ENCODE measurements at regions not wholly inside any gene's neighbourhood (a gene's known extent, or its start where the extent isn't known, plus 50 kb on each side); places are given as distances from the start of the nearest gene placed in this dataset.
"Not testable (repeated sequence)": the region's sequence is repeated elsewhere in the genome, so short reads cannot be mapped to it uniquely, and the experiment has no call there.

- Histone ChIP-seq H3K4me3 (ENCODE audit: low read depth in 1 of 3, low read length in 3 of 3) (no peak overlapping the region), H3K27ac (ENCODE audit: low read depth in 1 of 3, low read length in 2 of 3) (no peak overlapping the region), H3K27me3 (ENCODE audit: control insufficient read depth in 3 of 3, insufficient read depth in 3 of 3, low read length in 3 of 3) (no peaks in the 10 kb centered on the region), H3K36me3 (ENCODE audit: control insufficient read depth in 3 of 3, insufficient read depth in 2 of 3, low read depth in 1 of 3, low read length in 3 of 3) (no peaks in the 10 kb centered on the region), H3K9me3 (ENCODE audit: control insufficient read depth in 2 of 2, insufficient read depth in 1 of 2, low read depth in 1 of 2, low read length in 1 of 2) (no peaks in the 10 kb centered on the region), H3K4me1 (ENCODE audit: control insufficient read depth in 3 of 3, insufficient read depth in 2 of 3, low read depth in 1 of 3, low read length in 2 of 3) (no peaks in the 10 kb centered on the region)
- no peak for DNase-seq
- 76 to 90% (median 79%) methylated on average over 3 of the region's 3 CpGs for WGBS, 3 donors
- no peak for FAIRE-seq
Observed at GRCh38 chr2:122079844-122080243, 324.4 kb downstream of the TSN start.

GRCh38 chr2:122080316-122080715, 324.9 kb downstream of the TSN start:
- WGBS, 3 donors = 82 to 86% (median 85%) methylated on average over 4 of the region's 4 CpGs
- DNase-seq (no peak), FAIRE-seq (no peak)
- Histone ChIP-seq H3K9me3 (ENCODE audit: control insufficient read depth in 2 of 2, insufficient read depth in 1 of 2, low read depth in 1 of 2, low read length in 1 of 2) (no peaks in the 10 kb centered on the region), H3K27ac (ENCODE audit: low read depth in 1 of 3, low read length in 2 of 3) (no peak overlapping the region), H3K4me1 (ENCODE audit: control insufficient read depth in 3 of 3, insufficient read depth in 2 of 3, low read depth in 1 of 3, low read length in 2 of 3) (no peaks in the 10 kb centered on the region), H3K27me3 (ENCODE audit: control insufficient read depth in 3 of 3, insufficient read depth in 3 of 3, low read length in 3 of 3) (no peaks in the 10 kb centered on the region), H3K4me3 (ENCODE audit: low read depth in 1 of 3, low read length in 3 of 3) (no peak overlapping the region), H3K36me3 (ENCODE audit: control insufficient read depth in 3 of 3, insufficient read depth in 2 of 3, low read depth in 1 of 3, low read length in 3 of 3) (no peaks in the 10 kb centered on the region)

- Histone ChIP-seq H3K4me1 (ENCODE audit: control insufficient read depth in 3 of 3, insufficient read depth in 2 of 3, low read depth in 1 of 3, low read length in 2 of 3) (no peaks in the 10 kb centered on the region), H3K27ac (ENCODE audit: low read depth in 1 of 3, low read length in 2 of 3) (no peak overlapping the region), H3K4me3 (ENCODE audit: low read depth in 1 of 3, low read length in 3 of 3) (no peak overlapping the region), H3K36me3 (ENCODE audit: control insufficient read depth in 3 of 3, insufficient read depth in 2 of 3, low read depth in 1 of 3, low read length in 3 of 3) (no peaks in the 10 kb centered on the region), H3K9me3 (ENCODE audit: control insufficient read depth in 2 of 2, insufficient read depth in 1 of 2, low read depth in 1 of 2, low read length in 1 of 2) (no peaks in the 10 kb centered on the region), H3K27me3 (ENCODE audit: control insufficient read depth in 3 of 3, insufficient read depth in 3 of 3, low read length in 3 of 3) (no peaks in the 10 kb centered on the region)
- DNase-seq = no peak
- no peak for FAIRE-seq
- 61 to 77% (median 64%) methylated on average over 2 of the region's 2 CpGs for WGBS, 3 donors
Observed at GRCh38 chr2:122080871-122081270, 325.4 kb downstream of the TSN start.

GRCh38 chr2:122081751-122082150, 326.3 kb downstream of the TSN start:
- H3K27ac ChIP-seq (ENCODE audit: low read depth in 1 of 3, low read length in 2 of 3) = no peak overlapping the region
- H3K36me3 ChIP-seq (ENCODE audit: control insufficient read depth in 3 of 3, insufficient read depth in 2 of 3, low read depth in 1 of 3, low read length in 3 of 3) = no peaks in the 10 kb centered on the region
- H3K4me3 ChIP-seq (ENCODE audit: low read depth in 1 of 3, low read length in 3 of 3) = no peak overlapping the region
- DNase-seq (no peak), FAIRE-seq (no peak)
- 50 to 74% (median 51%) methylated on average over 3 of the region's 3 CpGs for WGBS, 3 donors
- H3K27me3 ChIP-seq (ENCODE audit: control insufficient read depth in 3 of 3, insufficient read depth in 3 of 3, low read length in 3 of 3) = no peaks in the 10 kb centered on the region
- H3K9me3 ChIP-seq (ENCODE audit: control insufficient read depth in 2 of 2, insufficient read depth in 1 of 2, low read depth in 1 of 2, low read length in 1 of 2) = no peaks in the 10 kb centered on the region
- no peaks in the 10 kb centered on the region for H3K4me1 ChIP-seq (ENCODE audit: control insufficient read depth in 3 of 3, insufficient read depth in 2 of 3, low read depth in 1 of 3, low read length in 2 of 3)

- Histone ChIP-seq H3K27me3 (ENCODE audit: control insufficient read depth in 3 of 3, insufficient read depth in 3 of 3, low read length in 3 of 3) (no peaks in the 10 kb centered on the region), H3K36me3 (ENCODE audit: control insufficient read depth in 3 of 3, insufficient read depth in 2 of 3, low read depth in 1 of 3, low read length in 3 of 3) (no peaks in the 10 kb centered on the region), H3K9me3 (ENCODE audit: control insufficient read depth in 2 of 2, insufficient read depth in 1 of 2, low read depth in 1 of 2, low read length in 1 of 2) (no peaks in the 10 kb centered on the region), H3K4me3 (ENCODE audit: low read depth in 1 of 3, low read length in 3 of 3) (no peak overlapping the region), H3K4me1 (ENCODE audit: control insufficient read depth in 3 of 3, insufficient read depth in 2 of 3, low read depth in 1 of 3, low read length in 2 of 3) (no peaks in the 10 kb centered on the region), H3K27ac (ENCODE audit: low read depth in 1 of 3, low read length in 2 of 3) (no peak overlapping the region)
- DNase-seq (no peak), FAIRE-seq (no peak)
- WGBS, 3 donors = 83 to 92% (median 89%) methylated on average over 4 of the region's 4 CpGs
Observed at GRCh38 chr2:122083256-122084048, 328.0 kb downstream of the TSN start.

GRCh38 chr2:122085672-122086071, 330.2 kb downstream of the TSN start:
- H3K4me1 ChIP-seq (ENCODE audit: control insufficient read depth in 3 of 3, insufficient read depth in 2 of 3, low read depth in 1 of 3, low read length in 2 of 3); H3K4me3 ChIP-seq (ENCODE audit: low read depth in 1 of 3, low read length in 3 of 3); H3K9me3 ChIP-seq (ENCODE audit: control insufficient read depth in 2 of 2, insufficient read depth in 1 of 2, low read depth in 1 of 2, low read length in 1 of 2); H3K27ac ChIP-seq (ENCODE audit: low read depth in 1 of 3, low read length in 2 of 3); H3K27me3 ChIP-seq (ENCODE audit: control insufficient read depth in 3 of 3, insufficient read depth in 3 of 3, low read length in 3 of 3); FAIRE-seq; DNase-seq; H3K36me3 ChIP-seq (ENCODE audit: control insufficient read depth in 3 of 3, insufficient read depth in 2 of 3, low read depth in 1 of 3, low read length in 3 of 3): not testable (repeated sequence)

GRCh38 chr2:122094557-122094956, 339.1 kb downstream of the TSN start:
- H3K27ac ChIP-seq (ENCODE audit: low read depth in 1 of 3, low read length in 2 of 3) = no peak overlapping the region
- WGBS, 3 donors = 94 to 100% (median 97%) methylated on average over 1 of the region's 1 CpG
- H3K36me3 ChIP-seq (ENCODE audit: control insufficient read depth in 3 of 3, insufficient read depth in 2 of 3, low read depth in 1 of 3, low read length in 3 of 3) = no peaks in the 10 kb centered on the region
- FAIRE-seq (no peak), DNase-seq (no peak)
- no peak overlapping the region for H3K4me3 ChIP-seq (ENCODE audit: low read depth in 1 of 3, low read length in 3 of 3)
- H3K9me3 ChIP-seq (ENCODE audit: control insufficient read depth in 2 of 2, insufficient read depth in 1 of 2, low read depth in 1 of 2, low read length in 1 of 2) = no peaks in the 10 kb centered on the region
- no peaks in the 10 kb centered on the region for H3K27me3 ChIP-seq (ENCODE audit: control insufficient read depth in 3 of 3, insufficient read depth in 3 of 3, low read length in 3 of 3)
- H3K4me1 ChIP-seq (ENCODE audit: control insufficient read depth in 3 of 3, insufficient read depth in 2 of 3, low read depth in 1 of 3, low read length in 2 of 3) = no peaks in the 10 kb centered on the region

GRCh38 chr2:122096761-122097160, 341.3 kb downstream of the TSN start:
- FAIRE-seq = no peak
- H3K36me3 ChIP-seq (ENCODE audit: control insufficient read depth in 3 of 3, insufficient read depth in 2 of 3, low read depth in 1 of 3, low read length in 3 of 3) = no peaks in the 10 kb centered on the region
- no peaks in the 10 kb centered on the region for H3K4me1 ChIP-seq (ENCODE audit: control insufficient read depth in 3 of 3, insufficient read depth in 2 of 3, low read depth in 1 of 3, low read length in 2 of 3)
- no peak overlapping the region for H3K4me3 ChIP-seq (ENCODE audit: low read depth in 1 of 3, low read length in 3 of 3)
- 36 to 64% (median 59%) methylated on average over 2 of the region's 2 CpGs for WGBS, 3 donors
- H3K27me3 ChIP-seq (ENCODE audit: control insufficient read depth in 3 of 3, insufficient read depth in 3 of 3, low read length in 3 of 3) = no peaks in the 10 kb centered on the region
- no peak for DNase-seq
- no peaks in the 10 kb centered on the region for H3K9me3 ChIP-seq (ENCODE audit: control insufficient read depth in 2 of 2, insufficient read depth in 1 of 2, low read depth in 1 of 2, low read length in 1 of 2)
- H3K27ac ChIP-seq (ENCODE audit: low read depth in 1 of 3, low read length in 2 of 3) = no peak overlapping the region

GRCh38 chr2:122098306-122098705, 342.9 kb downstream of the TSN start:
- no peaks in the 10 kb centered on the region for H3K36me3 ChIP-seq (ENCODE audit: control insufficient read depth in 3 of 3, insufficient read depth in 2 of 3, low read depth in 1 of 3, low read length in 3 of 3)
- no peak overlapping the region for H3K27ac ChIP-seq (ENCODE audit: low read depth in 1 of 3, low read length in 2 of 3)
- no peaks in the 10 kb centered on the region for H3K27me3 ChIP-seq (ENCODE audit: control insufficient read depth in 3 of 3, insufficient read depth in 3 of 3, low read length in 3 of 3)
- no peak overlapping the region for H3K4me3 ChIP-seq (ENCODE audit: low read depth in 1 of 3, low read length in 3 of 3)
- DNase-seq (no peak), FAIRE-seq (no peak)
- H3K9me3 ChIP-seq (ENCODE audit: control insufficient read depth in 2 of 2, insufficient read depth in 1 of 2, low read depth in 1 of 2, low read length in 1 of 2) = no peaks in the 10 kb centered on the region
- no peaks in the 10 kb centered on the region for H3K4me1 ChIP-seq (ENCODE audit: control insufficient read depth in 3 of 3, insufficient read depth in 2 of 3, low read depth in 1 of 3, low read length in 2 of 3)
- 67 to 73% (median 71%) methylated on average over 1 of the region's 1 CpG for WGBS, 3 donors
